Tibial nerve (tissue), 4 donors: ENCODE measurements at regions not wholly inside any gene's neighbourhood (a gene's known extent, or its start where the extent isn't known, plus 50 kb on each side); places are given as distances from the start of the nearest gene placed in this dataset.

Experiments
- DNase-seq, 2 donors: peaks; one replicate each; pipeline ENCODE4 v3.0.0-alpha.2; 2019; ENCODE audit warnings: low spot score in 2 of 2
- H3K27ac ChIP-seq, 4 donors: fragments of 200-600 bp; sonication (generic) in 3 of 4; one replicate each; pipeline ENCODE4 v1.5.1; 2017 to 2019; ENCODE audit warnings: mild to moderate bottlenecking in 1 of 4
- H3K27me3 ChIP-seq, 2 donors: fragments of 200-600 bp; sonication (generic) in 1 of 2; one replicate each; pipeline versions ENCODE4 v1.5.1 to v1.6.0; 2017 to 2019
- H3K36me3 ChIP-seq, 3 donors: fragments of 200-600 bp; sonication (generic); one replicate each; pipeline ENCODE4 v1.5.1; 2018 to 2019
- H3K4me1 ChIP-seq, 4 donors: fragments of 200-600 bp; sonication (generic) in 3 of 4; one replicate each; pipeline ENCODE4 v1.5.1; 2017 to 2019
- H3K4me3 ChIP-seq, 4 donors: fragments of 200-600 bp; sonication (generic) in 3 of 4; one replicate each; pipeline ENCODE4 v1.5.1; 2017 to 2019; ENCODE audit warnings: mild to moderate bottlenecking in 1 of 4, moderate library complexity in 1 of 4
- H3K9me3 ChIP-seq, 4 donors: fragments of 200-600 bp; sonication (generic) in 3 of 4; one replicate each; pipeline ENCODE4 v1.5.1; 2017 to 2019
- CTCF ChIP-seq, 5 experiments: fragments of 200-600 bp in 3 of 5; fragments of 450-650 bp in 2 of 5; sonication (generic) in 3 of 5; IDR thresholded peaks; one replicate each; pipeline ENCODE4 v1.5.1; 2016 to 2019; ENCODE audit warnings: antibody characterized with exemption in 5 of 5, mild to moderate bottlenecking in 3 of 5, moderate library complexity in 2 of 5
- EP300 ChIP-seq, 2 donors: sonication (generic); formaldehyde crosslinking; IDR thresholded peaks; one replicate each; pipeline ENCODE4 v1.6.1; 2017; ENCODE audit warnings: antibody characterized with exemption in 2 of 2, mild to moderate bottlenecking in 1 of 2
- POLR2A ChIP-seq, 2 donors: fragments of 450-650 bp; IDR thresholded peaks; one replicate each; pipeline ENCODE4 v1.6.1; 2017; ENCODE audit warnings: antibody characterized with exemption in 2 of 2, mild to moderate bottlenecking in 2 of 2, moderate library complexity in 2 of 2
- WGBS, 2 donors: methylation state at CpG; one replicate each; pipeline ENCODE4 v1.1.5; 2018; 5-methylcytosine and 5-hydroxymethylcytosine counted together

GRCh38 chr7:41567731-41568114, 135.2 kb downstream of the INHBA start:
- no peak for DNase-seq
- Histone ChIP-seq H3K4me3 (no peak overlapping the region), H3K27me3 (no peaks in the 10 kb centered on the region), H3K4me1 (no peaks in the 10 kb centered on the region), H3K27ac (no peak overlapping the region), H3K36me3 (no peaks in the 10 kb centered on the region), H3K9me3 (no peaks in the 10 kb centered on the region)
- WGBS, 2 donors, result 81 to 83% methylated on average over 2 of the region's 2 CpGs
- no peak for TF ChIP-seq CTCF (IDR thresholded peaks at IDR 0.05)
- TF ChIP-seq POLR2A (IDR thresholded peaks at IDR 0.05), result no peak
- TF ChIP-seq EP300 (IDR thresholded peaks at IDR 0.05), result no peak

- 59 to 77% methylated on average over 1 of the region's 1 CpG for WGBS, 2 donors
- no peak for TF ChIP-seq EP300 (IDR thresholded peaks at IDR 0.05)
- TF ChIP-seq CTCF (IDR thresholded peaks at IDR 0.05), result no peak
- no peak for TF ChIP-seq POLR2A (IDR thresholded peaks at IDR 0.05)
- Histone ChIP-seq H3K27me3 (no peaks in the 10 kb centered on the region), H3K36me3 (no peaks in the 10 kb centered on the region), H3K4me1 (no peaks in the 10 kb centered on the region), H3K27ac (no peak overlapping the region), H3K4me3 (no peak overlapping the region), H3K9me3 (no peaks in the 10 kb centered on the region)
- DNase-seq, result no peak
Observed at GRCh38 chr7:41567031-41567730, 135.7 kb downstream of the INHBA start.

GRCh38 chr7:41566581-41566980, 136.3 kb downstream of the INHBA start:
- 83 to 84% methylated on average over 4 of the region's 4 CpGs for WGBS, 2 donors
- no peaks in the 10 kb centered on the region for H3K4me1 ChIP-seq
- no peaks in the 10 kb centered on the region for H3K27me3 ChIP-seq
- no peaks in the 10 kb centered on the region for H3K36me3 ChIP-seq
- no peaks in the 10 kb centered on the region for H3K9me3 ChIP-seq
- no peak for DNase-seq
- TF ChIP-seq POLR2A (IDR thresholded peaks at IDR 0.05) (no peak), EP300 (IDR thresholded peaks at IDR 0.05) (no peak), CTCF (IDR thresholded peaks at IDR 0.05) (no peak)
- H3K27ac ChIP-seq, result no peak overlapping the region
- no peak overlapping the region for H3K4me3 ChIP-seq

GRCh38 chr7:41565655-41566054, 137.2 kb downstream of the INHBA start:
- H3K36me3 ChIP-seq, result no peaks in the 10 kb centered on the region
- no peak overlapping the region for H3K4me3 ChIP-seq
- WGBS, 2 donors, result 64 to 69% methylated on average over 4 of the region's 4 CpGs
- no peaks in the 10 kb centered on the region for H3K9me3 ChIP-seq
- no peaks in the 10 kb centered on the region for H3K27me3 ChIP-seq
- TF ChIP-seq EP300 (IDR thresholded peaks at IDR 0.05) (no peak), POLR2A (IDR thresholded peaks at IDR 0.05) (no peak), CTCF (IDR thresholded peaks at IDR 0.05) (no peak)
- no peak overlapping the region for H3K27ac ChIP-seq
- H3K4me1 ChIP-seq, result no peaks in the 10 kb centered on the region
- no peak for DNase-seq

GRCh38 chr7:41559426-41559825, 143.5 kb downstream of the INHBA start:
- TF ChIP-seq EP300 (IDR thresholded peaks at IDR 0.05) (no peak), CTCF (IDR thresholded peaks at IDR 0.05) (no peak), POLR2A (IDR thresholded peaks at IDR 0.05) (no peak)
- Histone ChIP-seq H3K27me3 (no peaks in the 10 kb centered on the region), H3K27ac (no peak overlapping the region), H3K36me3 (no peaks in the 10 kb centered on the region), H3K9me3 (no peaks in the 10 kb centered on the region), H3K4me1 (no peaks in the 10 kb centered on the region), H3K4me3 (no peak overlapping the region)
- WGBS, 2 donors, result 79 to 85% methylated on average over 3 of the region's 3 CpGs
- no peak for DNase-seq
